SK-N-MC (cell line): ENCODE measurements at regions not wholly inside any gene's neighbourhood (a gene's known extent, or its start where the extent isn't known, plus 50 kb on each side); places are given as distances from the start of the nearest gene placed in this dataset.

Source experiments
- EZH2 ChIP-seq: fragments of 200-600 bp; sonication (generic); IDR thresholded peaks from one replicate; pipeline ENCODE4 v1.6.1; 2017; ENCODE audit warnings: antibody characterized with exemption
- FOXP2 ChIP-seq: optimal IDR thresholded peaks from 2 replicates; pipeline ENCODE3; 2011; ENCODE audit warnings: mild to moderate bottlenecking, moderate library complexity; ENCODE audit not compliant: insufficient read depth; ENCODE audit errors: extremely low read length, control extremely low read depth
- POLR2AphosphoS5 ChIP-seq: IDR thresholded peaks from 2 replicates; pipeline ENCODE4 v1.6.1; 2012; ENCODE audit warnings: mild to moderate bottlenecking, low read depth, low read length, borderline replicate concordance

DNA sequence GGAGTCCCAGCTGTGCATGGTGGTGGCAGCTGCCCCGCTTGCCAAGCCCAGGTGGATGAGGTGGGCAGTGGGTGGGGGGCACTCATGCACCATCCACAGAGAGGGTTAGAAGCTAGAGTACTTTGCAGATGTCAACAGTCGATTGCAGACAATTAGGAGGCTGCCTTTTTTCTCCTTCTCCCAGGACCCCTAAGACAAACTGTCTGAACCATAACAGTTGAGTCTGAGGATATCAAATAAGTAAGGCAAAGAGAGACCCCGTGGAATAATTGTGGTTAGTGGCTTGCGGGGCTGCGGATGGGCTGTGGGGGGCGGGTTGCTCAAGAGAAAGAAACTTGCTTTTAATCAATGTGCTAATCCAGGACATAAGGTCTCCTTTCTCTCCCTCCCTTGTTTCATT is 926.2 kb downstream of the VRK1 start:
- TF ChIP-seq EZH2 = no peak
- no peak for TF ChIP-seq POLR2AphosphoS5
- TF ChIP-seq FOXP2 = no peak
